D721Med (cell line): ENCODE measurements at regions not wholly inside any gene's neighbourhood (a gene's known extent, or its start where the extent isn't known, plus 50 kb on each side); places are given as distances from the start of the nearest gene placed in this dataset.

Source experiments
- DNase-seq: peaks from one replicate; pipeline ENCODE4 v3.0.0; 2011; ENCODE audit warnings: low spot score; ENCODE audit not compliant: insufficient read length
- FAIRE-seq: peaks from 2 replicates; lab custom pipeline; 2011; peaks lifted over from hg19 to GRCh38; lab: Jason Lieb, UNC
- TF ChIP-seq, protein P1 (sequence below): IDR thresholded peaks from 2 replicates; pipeline ENCODE4 v1.5.1; 2012; ENCODE audit warnings: mild to moderate bottlenecking, control low read depth; ENCODE audit not compliant: insufficient read depth; ENCODE audit errors: missing control alignments

DNA sequence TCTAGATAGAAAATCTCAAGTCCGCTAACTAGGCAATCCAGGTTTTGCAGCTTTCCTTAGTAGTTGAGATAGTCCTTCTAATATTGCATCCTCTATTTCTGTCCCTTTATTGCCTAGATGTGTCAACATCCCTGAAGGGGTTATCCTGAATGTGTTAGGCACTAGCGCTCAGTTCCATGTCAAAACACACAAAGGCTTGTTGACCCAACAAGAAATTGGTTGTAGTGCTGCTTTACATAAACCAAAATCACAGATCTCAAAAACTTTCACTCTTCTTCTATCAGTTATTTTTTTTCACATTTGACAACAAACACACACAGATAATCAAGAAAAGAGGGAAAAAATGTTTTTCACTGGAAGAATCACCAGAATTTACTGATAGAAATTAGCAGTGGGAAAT is 51.4 kb upstream of the SOX2 start:
- FAIRE-seq: no peak
- DNase-seq: no peak
- TF ChIP-seq, protein P1, sequence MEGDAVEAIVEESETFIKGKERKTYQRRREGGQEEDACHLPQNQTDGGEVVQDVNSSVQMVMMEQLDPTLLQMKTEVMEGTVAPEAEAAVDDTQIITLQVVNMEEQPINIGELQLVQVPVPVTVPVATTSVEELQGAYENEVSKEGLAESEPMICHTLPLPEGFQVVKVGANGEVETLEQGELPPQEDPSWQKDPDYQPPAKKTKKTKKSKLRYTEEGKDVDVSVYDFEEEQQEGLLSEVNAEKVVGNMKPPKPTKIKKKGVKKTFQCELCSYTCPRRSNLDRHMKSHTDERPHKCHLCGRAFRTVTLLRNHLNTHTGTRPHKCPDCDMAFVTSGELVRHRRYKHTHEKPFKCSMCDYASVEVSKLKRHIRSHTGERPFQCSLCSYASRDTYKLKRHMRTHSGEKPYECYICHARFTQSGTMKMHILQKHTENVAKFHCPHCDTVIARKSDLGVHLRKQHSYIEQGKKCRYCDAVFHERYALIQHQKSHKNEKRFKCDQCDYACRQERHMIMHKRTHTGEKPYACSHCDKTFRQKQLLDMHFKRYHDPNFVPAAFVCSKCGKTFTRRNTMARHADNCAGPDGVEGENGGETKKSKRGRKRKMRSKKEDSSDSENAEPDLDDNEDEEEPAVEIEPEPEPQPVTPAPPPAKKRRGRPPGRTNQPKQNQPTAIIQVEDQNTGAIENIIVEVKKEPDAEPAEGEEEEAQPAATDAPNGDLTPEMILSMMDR: no peak

- no peak for FAIRE-seq
- TF ChIP-seq, protein P1: no peak
Observed at GRCh38 chr3:181637456-181637855, 74.3 kb upstream of the SOX2 start.

GRCh38 chr3:181637056-181637455 is 74.7 kb upstream of the SOX2 start:
- DNase-seq (no peak), FAIRE-seq (no peak)
- TF ChIP-seq, protein P1: no peak

More at GRCh38 chr3:181637456-181637855, 74.3 kb upstream of the SOX2 start:
- DNase-seq: no peak

- no peak for FAIRE-seq
- TF ChIP-seq, protein P1: no peak
- no peak for DNase-seq
Observed at GRCh38 chr3:181635141-181635540, 76.6 kb upstream of the SOX2 start.

GRCh38 chr3:181633556-181633955 is 78.2 kb upstream of the SOX2 start:
- no peak for FAIRE-seq
- TF ChIP-seq, protein P1: no peak
- DNase-seq: no peak

GRCh38 chr3:181631901-181632300 is 79.8 kb upstream of the SOX2 start:
- DNase-seq (no peak), FAIRE-seq (no peak)
- TF ChIP-seq, protein P1: no peak

GRCh38 chr3:181630853-181631252 is 80.9 kb upstream of the SOX2 start:
- FAIRE-seq: no peak

More at GRCh38 chr3:181630853-181631252, 80.9 kb upstream of the SOX2 start:
- no peak for DNase-seq
- TF ChIP-seq, protein P1: no peak
